WERI-Rb-1 (cell line): ENCODE measurements at regions not wholly inside any gene's neighbourhood (a gene's known extent, or its start where the extent isn't known, plus 50 kb on each side); places are given as distances from the start of the nearest gene placed in this dataset.
"Not testable (repeated sequence)": the region's sequence is repeated elsewhere in the genome, so short reads cannot be mapped to it uniquely, and the experiment has no call there.

Experiments
- DNase-seq: peaks from one replicate; pipeline ENCODE4 v3.0.0-alpha.2; 2020
- H3K27ac ChIP-seq: fragments of 250-450 bp; sonication (Bioruptor Pico); 2 replicates; pipeline ENCODE4 v1.5.1; 2020; ENCODE audit warnings: mild to moderate bottlenecking, moderate library complexity
- H3K27me3 ChIP-seq: fragments of 250-450 bp; sonication (Bioruptor Pico); 2 replicates; pipeline ENCODE4 v1.5.1; 2021; ENCODE audit warnings: mild to moderate bottlenecking, low read depth, moderate library complexity; ENCODE audit not compliant: insufficient read depth, severe bottlenecking
- H3K36me3 ChIP-seq: fragments of 250-450 bp; sonication (Bioruptor Pico); 2 replicates; pipeline ENCODE4 v1.5.1; 2020; ENCODE audit warnings: mild to moderate bottlenecking, moderate library complexity
- H3K4me3 ChIP-seq: 2 replicates; pipeline ENCODE4 v1.5.1; 2011; ENCODE audit warnings: low read depth, mild to moderate bottlenecking, control low read depth, low read length
- H3K9me3 ChIP-seq: fragments of 250-450 bp; sonication (Bioruptor Pico); 2 replicates; pipeline ENCODE4 v1.5.1; 2021; ENCODE audit warnings: mild to moderate bottlenecking, moderate library complexity; ENCODE audit not compliant: severe bottlenecking
- TF ChIP-seq, protein P1 (sequence below): IDR thresholded peaks from 2 replicates; pipeline ENCODE4 v1.5.1; 2011; ENCODE audit warnings: low read depth, mild to moderate bottlenecking, control low read depth, inconsistent platforms, low read length

DNA sequence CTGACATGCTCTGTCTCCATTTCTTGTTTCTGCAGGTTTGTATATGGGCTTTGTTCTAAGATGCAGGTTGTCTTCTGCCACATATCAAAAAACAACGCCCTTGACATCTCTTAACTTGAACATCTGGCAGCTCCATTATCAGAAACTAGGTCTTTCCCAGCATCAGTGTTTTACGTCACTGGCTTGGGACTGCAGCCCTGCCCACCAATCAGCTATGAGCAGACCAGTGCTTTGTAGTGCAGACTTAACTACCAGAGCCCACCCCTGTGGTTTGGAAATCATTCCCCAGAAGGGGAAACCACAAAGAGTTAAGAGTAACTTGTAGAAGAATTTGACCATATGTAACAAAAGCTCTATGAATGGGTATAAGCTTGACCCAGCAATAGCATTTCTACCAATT is 132.4 kb downstream of the SEPTIN14 start:
- Histone ChIP-seq H3K27me3 (no peaks in the 10 kb centered on the region), H3K27ac (no peak overlapping the region), H3K9me3 (no peaks in the 10 kb centered on the region), H3K4me3 (no peak overlapping the region), H3K36me3 (no peaks in the 10 kb centered on the region)
- TF ChIP-seq, protein P1, sequence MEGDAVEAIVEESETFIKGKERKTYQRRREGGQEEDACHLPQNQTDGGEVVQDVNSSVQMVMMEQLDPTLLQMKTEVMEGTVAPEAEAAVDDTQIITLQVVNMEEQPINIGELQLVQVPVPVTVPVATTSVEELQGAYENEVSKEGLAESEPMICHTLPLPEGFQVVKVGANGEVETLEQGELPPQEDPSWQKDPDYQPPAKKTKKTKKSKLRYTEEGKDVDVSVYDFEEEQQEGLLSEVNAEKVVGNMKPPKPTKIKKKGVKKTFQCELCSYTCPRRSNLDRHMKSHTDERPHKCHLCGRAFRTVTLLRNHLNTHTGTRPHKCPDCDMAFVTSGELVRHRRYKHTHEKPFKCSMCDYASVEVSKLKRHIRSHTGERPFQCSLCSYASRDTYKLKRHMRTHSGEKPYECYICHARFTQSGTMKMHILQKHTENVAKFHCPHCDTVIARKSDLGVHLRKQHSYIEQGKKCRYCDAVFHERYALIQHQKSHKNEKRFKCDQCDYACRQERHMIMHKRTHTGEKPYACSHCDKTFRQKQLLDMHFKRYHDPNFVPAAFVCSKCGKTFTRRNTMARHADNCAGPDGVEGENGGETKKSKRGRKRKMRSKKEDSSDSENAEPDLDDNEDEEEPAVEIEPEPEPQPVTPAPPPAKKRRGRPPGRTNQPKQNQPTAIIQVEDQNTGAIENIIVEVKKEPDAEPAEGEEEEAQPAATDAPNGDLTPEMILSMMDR = no peak
- no peak for DNase-seq

DNA sequence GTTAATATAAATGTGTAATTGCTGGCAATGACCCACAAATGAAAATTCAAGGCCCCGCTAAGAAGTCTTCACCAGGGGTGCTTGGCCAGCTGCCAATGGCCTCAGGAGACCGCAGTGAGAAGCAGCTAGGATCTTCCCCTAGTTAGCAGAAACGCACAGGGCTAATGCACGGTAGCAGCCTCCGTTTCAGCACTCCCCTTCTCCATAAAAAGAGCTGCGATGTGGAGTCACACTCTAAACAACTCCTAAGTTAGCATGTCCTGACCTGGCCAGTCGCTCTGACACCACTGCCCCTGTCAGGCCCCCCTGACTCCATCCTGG is 139.0 kb downstream of the SEPTIN14 start:
- Histone ChIP-seq H3K9me3 (no peaks in the 10 kb centered on the region), H3K27me3 (no peaks in the 10 kb centered on the region), H3K36me3 (no peaks in the 10 kb centered on the region), H3K27ac (no peak overlapping the region), H3K4me3 (no peak overlapping the region)
- DNase-seq = no peak
- TF ChIP-seq, protein P1 = no peak

DNA sequence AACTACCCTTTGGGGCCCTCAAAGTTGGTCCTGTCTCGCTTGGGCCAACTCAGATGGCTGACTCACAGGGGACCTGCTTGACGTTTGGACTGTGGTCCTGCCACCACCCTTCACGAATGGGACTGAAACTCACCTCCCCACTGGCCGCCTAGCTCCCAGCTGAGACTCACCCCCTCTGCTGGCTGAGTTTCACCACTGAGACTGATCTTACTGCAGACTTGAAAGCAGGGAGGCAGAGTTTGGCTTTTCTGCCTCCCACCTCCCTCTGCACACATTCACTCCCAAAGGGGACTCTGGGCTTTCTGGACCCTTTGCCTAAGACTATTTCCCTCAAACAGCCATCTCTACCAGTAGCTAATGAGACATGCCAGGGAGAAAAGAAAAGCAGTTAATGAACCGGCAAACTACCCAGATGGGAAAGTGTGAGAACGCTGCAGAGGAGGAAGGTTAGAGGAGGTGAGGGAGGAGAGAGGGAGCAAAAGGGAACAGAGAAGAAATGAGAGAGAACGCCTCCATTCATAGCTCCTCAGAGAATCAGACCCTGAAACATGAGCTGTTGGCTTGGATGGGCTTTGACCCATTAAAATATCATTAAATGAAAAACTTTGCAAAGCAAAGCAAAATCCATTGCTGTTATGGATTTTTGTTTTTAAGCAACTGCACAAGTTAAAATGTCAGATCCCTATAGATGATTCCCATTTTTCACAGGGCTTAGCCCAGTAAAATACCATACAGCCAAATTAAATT is 139.5 kb downstream of the SEPTIN14 start:
- not testable (repeated sequence) for DNase-seq, H3K9me3 ChIP-seq, H3K36me3 ChIP-seq, H3K4me3 ChIP-seq, H3K27me3 ChIP-seq, H3K27ac ChIP-seq

DNA sequence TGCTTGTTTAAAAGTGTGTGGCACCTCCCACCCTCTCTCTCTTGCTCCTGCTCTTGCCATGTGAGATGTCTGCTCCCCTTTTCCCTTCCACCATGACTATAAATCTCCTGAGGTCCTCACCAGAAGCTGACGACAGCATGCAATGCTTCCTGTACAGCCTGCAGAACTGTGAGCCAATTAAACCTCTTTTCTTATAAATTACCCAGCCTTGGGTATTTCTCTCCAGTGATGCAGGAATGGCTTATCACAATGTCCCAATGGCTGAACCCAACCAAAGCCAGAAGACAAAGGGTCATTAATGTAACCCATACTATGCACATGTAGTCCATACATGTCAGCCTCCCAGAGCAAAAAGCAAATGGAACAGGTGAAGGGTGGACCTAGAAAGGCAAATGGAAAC is 141.5 kb downstream of the SEPTIN14 start:
- not testable (repeated sequence) for H3K9me3 ChIP-seq, H3K4me3 ChIP-seq, H3K27ac ChIP-seq, H3K36me3 ChIP-seq, DNase-seq, H3K27me3 ChIP-seq

DNA sequence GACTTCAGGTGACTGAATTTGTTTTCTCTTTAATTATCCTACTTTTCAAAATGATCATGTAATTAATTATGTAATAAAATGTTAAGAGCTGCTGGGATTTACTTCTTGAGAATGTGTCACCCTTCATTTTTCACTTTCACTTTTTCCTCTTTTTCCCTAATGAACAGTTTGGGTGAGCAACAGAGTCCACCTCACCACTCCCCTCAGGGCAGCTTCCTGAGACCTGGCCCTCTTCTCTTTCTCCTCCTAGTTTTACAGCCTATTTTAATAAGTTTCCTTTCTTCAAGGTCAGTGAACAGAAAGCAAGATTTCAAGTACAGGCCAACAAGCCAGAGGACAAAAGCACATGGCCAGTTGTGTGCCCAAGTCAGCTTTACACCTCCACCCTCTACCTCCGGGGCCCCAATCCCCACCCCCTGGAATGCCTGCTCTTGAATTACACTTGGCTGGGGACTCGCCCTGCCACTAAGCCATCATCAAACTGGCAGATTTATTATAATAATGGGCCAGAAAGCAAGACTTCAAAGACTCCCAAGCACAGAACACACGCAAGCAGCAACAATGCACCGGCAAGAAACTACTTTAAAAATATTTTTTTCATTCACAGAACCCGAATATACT is 143.1 kb upstream of the VOPP1 start:
- H3K4me3 ChIP-seq, H3K9me3 ChIP-seq, H3K27ac ChIP-seq, H3K36me3 ChIP-seq, H3K27me3 ChIP-seq, DNase-seq: not testable (repeated sequence)

DNA sequence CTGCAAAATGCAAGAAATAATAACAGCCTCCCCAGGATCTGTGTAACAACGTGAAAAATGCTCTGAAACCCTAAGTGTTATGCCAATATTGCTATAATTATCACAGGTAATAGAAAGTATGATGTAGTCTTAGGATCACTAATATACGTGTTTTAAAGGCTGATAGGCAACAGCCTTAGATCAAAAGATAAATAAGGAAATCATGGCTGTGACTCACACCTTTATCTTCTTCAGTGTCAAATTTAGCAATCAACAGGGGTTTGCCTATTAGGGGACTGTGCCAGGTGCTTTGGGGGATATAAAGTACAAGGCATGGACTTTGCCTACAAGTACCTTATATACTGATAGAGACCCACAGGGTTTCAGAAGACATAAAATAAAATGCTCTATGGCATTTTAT is 142.1 kb upstream of the VOPP1 start:
- not testable (repeated sequence) for H3K9me3 ChIP-seq, DNase-seq, H3K4me3 ChIP-seq, H3K27me3 ChIP-seq, H3K36me3 ChIP-seq, H3K27ac ChIP-seq

DNA sequence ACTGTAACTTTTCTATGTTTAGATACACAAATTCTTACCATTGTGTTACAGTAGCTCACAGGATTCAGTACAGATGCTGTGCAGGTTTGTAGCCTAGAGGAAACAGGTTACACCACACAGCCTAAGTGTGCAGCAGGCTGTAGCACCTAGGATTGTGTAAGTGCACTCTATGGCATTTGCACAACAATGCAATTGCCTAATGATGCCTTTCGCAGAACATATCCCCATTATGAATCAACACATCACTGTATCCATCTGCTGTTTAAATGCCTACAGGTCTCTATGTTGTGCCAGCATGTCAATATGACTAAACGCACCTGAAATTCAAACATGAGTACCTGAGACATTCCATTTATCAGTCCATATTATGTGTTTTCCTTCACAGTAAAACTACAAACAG is 138.0 kb upstream of the VOPP1 start:
- H3K4me3 ChIP-seq, H3K9me3 ChIP-seq, H3K36me3 ChIP-seq, H3K27ac ChIP-seq, DNase-seq, H3K27me3 ChIP-seq: not testable (repeated sequence)

DNA sequence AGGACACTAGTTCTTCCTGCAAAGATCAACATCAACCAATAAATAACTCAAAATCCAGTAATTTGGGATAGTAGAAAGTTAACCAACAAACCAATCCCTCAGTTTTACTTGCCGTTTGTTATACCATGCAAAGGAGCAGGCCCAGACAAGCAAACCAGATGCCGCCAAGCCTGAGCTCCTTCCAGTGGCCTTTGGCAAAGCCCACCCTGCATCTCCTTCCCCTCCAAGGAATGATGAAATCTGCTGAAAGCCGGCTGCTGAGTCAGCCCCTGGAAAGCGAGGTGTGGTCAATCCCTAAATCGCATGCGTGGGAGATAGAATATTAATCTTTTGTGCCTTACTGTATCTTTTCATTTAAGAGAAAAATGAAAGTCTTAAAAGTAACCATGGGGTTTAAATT is 135.7 kb upstream of the VOPP1 start:
- not testable (repeated sequence) for H3K27me3 ChIP-seq, H3K9me3 ChIP-seq, H3K27ac ChIP-seq, H3K36me3 ChIP-seq, H3K4me3 ChIP-seq, DNase-seq

DNA sequence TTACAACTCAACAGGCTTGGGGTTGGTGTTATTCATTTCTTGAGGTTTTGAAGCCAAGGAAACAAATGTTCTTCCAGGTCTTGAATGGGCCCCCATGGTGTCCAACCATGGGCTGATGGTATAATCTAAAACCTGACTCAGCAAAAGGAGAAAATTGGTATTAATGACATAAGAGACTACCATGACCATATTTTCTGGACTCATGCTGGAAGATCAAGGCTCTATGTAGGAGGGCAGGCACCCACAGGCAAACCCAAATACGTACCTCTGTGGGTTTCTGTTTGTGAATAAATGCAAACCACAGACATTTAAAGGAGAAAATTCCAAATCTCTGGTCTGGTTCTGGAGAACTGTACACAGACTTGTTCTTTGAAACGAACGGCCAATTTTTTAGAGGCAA is 135.1 kb upstream of the VOPP1 start:
- H3K36me3 ChIP-seq, H3K4me3 ChIP-seq, DNase-seq, H3K9me3 ChIP-seq, H3K27ac ChIP-seq, H3K27me3 ChIP-seq: not testable (repeated sequence)

DNA sequence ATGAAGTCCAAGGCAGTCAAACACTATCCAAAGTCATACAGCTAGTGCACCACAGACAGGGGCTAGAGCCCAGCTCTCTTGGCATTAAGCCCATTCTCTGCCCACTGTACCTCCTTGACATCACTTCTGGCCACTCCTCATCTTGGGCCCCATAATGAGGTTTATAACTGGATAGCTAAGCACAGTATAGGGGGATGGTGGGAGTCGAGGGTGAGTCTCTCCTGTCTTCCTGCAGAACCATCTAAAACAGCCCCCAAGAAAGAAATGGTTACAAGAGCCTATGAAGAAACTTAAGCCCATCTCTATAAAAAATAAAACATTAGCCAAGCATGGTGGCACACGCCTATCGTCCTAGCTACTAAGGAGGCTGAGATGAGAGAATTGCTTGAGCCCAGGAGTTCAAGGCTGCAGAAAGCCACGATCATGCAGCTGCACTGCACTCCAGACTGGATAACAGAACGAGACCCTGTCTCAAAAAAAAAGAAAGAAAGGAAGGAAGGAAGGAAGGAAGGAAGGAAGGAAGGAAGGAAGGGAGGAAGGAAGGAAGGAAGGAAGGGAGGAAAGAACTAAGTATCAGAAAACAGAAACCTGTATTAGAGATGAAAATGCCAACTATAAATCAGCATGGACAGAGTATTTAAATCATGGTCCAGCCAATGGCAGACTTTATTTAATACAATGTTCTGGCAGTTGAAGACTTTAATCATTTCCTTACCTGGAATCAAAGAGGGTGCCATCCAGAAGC is 134.3 kb upstream of the VOPP1 start:
- not testable (repeated sequence) for DNase-seq, H3K9me3 ChIP-seq, H3K27ac ChIP-seq, H3K27me3 ChIP-seq, H3K4me3 ChIP-seq, H3K36me3 ChIP-seq

DNA sequence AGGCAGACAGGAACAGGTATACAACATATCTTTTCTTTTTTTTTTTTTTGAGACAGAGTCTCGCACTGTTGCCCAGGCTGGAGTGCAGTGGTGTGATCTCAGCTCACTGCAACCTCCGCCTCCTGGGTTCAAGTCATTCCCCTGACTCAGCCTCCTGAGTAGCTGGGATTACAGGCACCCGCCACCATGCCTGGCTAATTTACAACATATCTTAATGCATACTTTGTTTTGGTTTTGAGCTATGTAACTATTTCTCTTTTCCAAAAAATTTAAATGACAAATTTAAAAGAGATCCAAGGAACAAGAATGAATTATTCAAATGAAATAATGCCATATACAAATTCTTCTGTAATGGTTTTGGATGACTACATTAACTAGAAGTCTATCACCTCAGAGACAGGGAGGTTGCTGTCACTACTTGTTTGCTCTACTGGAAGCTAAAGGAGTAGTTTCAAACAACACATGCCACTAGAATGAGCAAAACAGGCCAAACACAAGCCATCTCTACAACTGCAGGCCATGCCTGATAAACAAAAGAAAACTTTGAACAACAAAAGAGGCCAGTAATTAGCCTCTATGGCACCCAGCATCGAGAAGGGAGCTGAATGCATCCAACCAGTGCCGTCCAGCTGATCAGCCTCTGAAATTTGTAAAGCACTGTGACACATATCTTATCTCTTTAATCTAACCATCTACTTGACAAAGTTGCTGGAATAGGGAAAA is 133.6 kb upstream of the VOPP1 start:
- not testable (repeated sequence) for H3K36me3 ChIP-seq, H3K4me3 ChIP-seq, DNase-seq, H3K27me3 ChIP-seq, H3K27ac ChIP-seq, H3K9me3 ChIP-seq

DNA sequence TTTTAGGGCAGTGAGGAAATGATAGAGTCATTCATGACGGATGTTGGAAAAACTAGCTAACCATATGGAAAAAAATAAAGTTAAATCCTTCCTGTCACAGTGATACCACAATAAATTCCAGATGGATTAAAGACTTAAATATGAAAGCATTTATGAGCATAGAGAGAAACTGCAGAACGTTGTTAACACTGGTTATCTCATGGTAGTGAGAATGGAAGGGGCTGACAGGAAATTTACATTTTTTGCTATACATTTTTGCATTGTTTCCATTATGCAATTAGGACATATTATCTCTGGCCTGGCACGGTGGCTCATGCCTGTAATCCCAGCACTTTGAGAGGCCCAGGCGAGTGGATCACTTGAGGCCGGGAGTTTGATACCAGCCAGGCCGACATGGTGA is 130.5 kb upstream of the VOPP1 start:
- H3K4me3 ChIP-seq, H3K27me3 ChIP-seq, H3K27ac ChIP-seq, DNase-seq, H3K9me3 ChIP-seq, H3K36me3 ChIP-seq: not testable (repeated sequence)
